Parathyroid adenoma (tissue), 2 donors: ENCODE measurements at regions not wholly inside any gene's neighbourhood (a gene's known extent, or its start where the extent isn't known, plus 50 kb on each side); places are given as distances from the start of the nearest gene placed in this dataset.

Source experiments
- H2AFZ ChIP-seq: fragments of 300-600 bp; sonication (generic); one replicate; pipeline ENCODE4 v1.7.0; 2017; ENCODE audit warnings: antibody characterized with exemption, mild to moderate bottlenecking
- H3K27ac ChIP-seq: fragments of 300-600 bp; sonication (generic); one replicate; pipeline ENCODE4 v1.7.0; 2017
- H3K27me3 ChIP-seq: fragments of 300-600 bp; sonication (generic); one replicate; pipeline ENCODE4 v1.7.0; 2017; ENCODE audit warnings: low read length; ENCODE audit not compliant: control insufficient read depth, insufficient read depth
- H3K36me3 ChIP-seq: fragments of 300-600 bp; sonication (generic); one replicate; pipeline ENCODE4 v1.7.0; 2017; ENCODE audit warnings: low read length; ENCODE audit not compliant: control insufficient read depth, insufficient read depth
- H3K4me1 ChIP-seq: fragments of 300-600 bp; sonication (generic); one replicate; pipeline ENCODE4 v1.7.0; 2017; ENCODE audit warnings: control low read depth
- H3K4me2 ChIP-seq: fragments of 300-600 bp; sonication (generic); one replicate; pipeline ENCODE4 v1.7.0; 2017; ENCODE audit warnings: low read length
- H3K4me3 ChIP-seq: fragments of 300-600 bp; sonication (generic); one replicate; pipeline ENCODE4 v1.7.0; 2017; ENCODE audit warnings: low read depth, low read length
- H3K79me2 ChIP-seq: fragments of 300-600 bp; sonication (generic); one replicate; pipeline ENCODE4 v1.7.0; 2017; ENCODE audit warnings: control low read depth
- H3K9ac ChIP-seq: fragments of 300-600 bp; sonication (generic); one replicate; pipeline ENCODE4 v1.7.0; 2017; ENCODE audit warnings: mild to moderate bottlenecking
- H3K9me3 ChIP-seq: fragments of 300-600 bp; sonication (generic); one replicate; pipeline ENCODE4 v1.7.0; 2017; ENCODE audit warnings: low read length; ENCODE audit not compliant: control insufficient read depth
- CTCF ChIP-seq: fragments of 300-600 bp; sonication (generic); IDR thresholded peaks from one replicate; pipeline ENCODE4 v1.7.0; 2017; ENCODE audit warnings: antibody characterized with exemption, mild to moderate bottlenecking
- donor health status: primary hyperparathyroidism.

GRCh38 chr10:113240736-113241135 is 290.7 kb downstream of the TCF7L2 start:
- no peaks in the 10 kb centered on the region for H3K9me3 ChIP-seq
- TF ChIP-seq CTCF = no peak
- no peak overlapping the region for H3K4me2 ChIP-seq
- H3K4me1 ChIP-seq = no peaks in the 10 kb centered on the region
- H3K9ac ChIP-seq = no peak overlapping the region
- H3K36me3 ChIP-seq = no peaks in the 10 kb centered on the region
- H3K27ac ChIP-seq = no peak overlapping the region
- H3K4me3 ChIP-seq = no peak overlapping the region
- no peaks in the 10 kb centered on the region for H3K79me2 ChIP-seq
- no peaks in the 10 kb centered on the region for H3K27me3 ChIP-seq
- H2AFZ ChIP-seq = no peak overlapping the region

GRCh38 chr10:113241599-113242360 is 291.7 kb downstream of the TCF7L2 start:
- Histone ChIP-seq H3K36me3 (no peaks in the 10 kb centered on the region), H3K9ac (no peak overlapping the region), H3K27ac (no peak overlapping the region), H2AFZ (no peak overlapping the region), H3K4me1 (no peaks in the 10 kb centered on the region), H3K79me2 (no peaks in the 10 kb centered on the region), H3K4me2 (no peak overlapping the region), H3K4me3 (no peak overlapping the region), H3K9me3 (no peaks in the 10 kb centered on the region), H3K27me3 (no peaks in the 10 kb centered on the region)
- no peak for TF ChIP-seq CTCF

DNA sequence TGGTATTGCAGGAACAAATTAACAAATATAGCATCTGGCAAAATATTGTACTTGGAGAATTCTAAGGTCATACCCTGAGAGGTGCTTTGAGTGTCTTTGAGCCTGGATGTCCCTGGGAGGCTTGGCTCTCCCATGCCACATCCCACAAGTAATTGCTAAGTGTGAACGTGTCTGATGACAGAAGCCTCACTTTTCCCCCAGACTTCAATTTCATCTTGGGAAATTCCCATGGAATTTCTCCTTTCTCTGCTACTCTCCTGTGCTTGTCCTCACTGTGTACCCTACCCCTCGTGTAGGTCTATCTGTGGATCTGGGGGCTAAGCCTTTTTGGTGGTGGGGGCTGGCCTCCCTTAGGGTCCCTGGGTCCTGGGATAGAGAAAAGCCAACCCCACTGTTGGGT is 293.3 kb downstream of the TCF7L2 start:
- no peak for TF ChIP-seq CTCF
- Histone ChIP-seq H3K79me2 (no peaks in the 10 kb centered on the region), H3K27me3 (no peaks in the 10 kb centered on the region), H3K4me1 (no peaks in the 10 kb centered on the region), H3K9me3 (no peaks in the 10 kb centered on the region), H3K4me3 (no peak overlapping the region), H3K27ac (no peak overlapping the region), H3K4me2 (no peak overlapping the region), H2AFZ (no peak overlapping the region), H3K9ac (no peak overlapping the region), H3K36me3 (no peaks in the 10 kb centered on the region)

DNA sequence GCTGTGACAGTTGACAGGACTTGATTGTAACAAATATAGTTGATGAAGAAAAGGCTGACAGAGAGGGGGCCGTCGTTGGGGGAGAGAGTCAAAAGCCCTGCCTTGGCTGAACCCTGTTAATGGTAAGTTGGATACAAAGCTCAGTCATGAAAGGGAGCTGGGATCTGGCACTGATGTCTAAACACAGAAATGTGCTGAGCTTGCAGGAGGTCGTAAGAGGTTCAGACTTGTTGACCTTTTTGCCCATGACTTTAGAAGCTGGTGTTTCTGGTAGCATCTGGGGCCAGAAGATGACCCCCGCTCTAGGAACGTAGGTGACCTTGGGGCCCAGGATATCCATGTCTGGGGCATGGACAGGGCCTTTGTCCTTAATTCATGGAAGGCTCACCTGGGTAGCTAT is 294.7 kb downstream of the TCF7L2 start:
- no peaks in the 10 kb centered on the region for H3K36me3 ChIP-seq
- no peak overlapping the region for H3K27ac ChIP-seq
- H3K4me1 ChIP-seq = no peaks in the 10 kb centered on the region
- no peaks in the 10 kb centered on the region for H3K27me3 ChIP-seq
- no peaks in the 10 kb centered on the region for H3K9me3 ChIP-seq
- H2AFZ ChIP-seq = no peak overlapping the region
- no peak for TF ChIP-seq CTCF
- no peak overlapping the region for H3K9ac ChIP-seq
- no peak overlapping the region for H3K4me3 ChIP-seq
- no peaks in the 10 kb centered on the region for H3K79me2 ChIP-seq
- H3K4me2 ChIP-seq = no peak overlapping the region

DNA sequence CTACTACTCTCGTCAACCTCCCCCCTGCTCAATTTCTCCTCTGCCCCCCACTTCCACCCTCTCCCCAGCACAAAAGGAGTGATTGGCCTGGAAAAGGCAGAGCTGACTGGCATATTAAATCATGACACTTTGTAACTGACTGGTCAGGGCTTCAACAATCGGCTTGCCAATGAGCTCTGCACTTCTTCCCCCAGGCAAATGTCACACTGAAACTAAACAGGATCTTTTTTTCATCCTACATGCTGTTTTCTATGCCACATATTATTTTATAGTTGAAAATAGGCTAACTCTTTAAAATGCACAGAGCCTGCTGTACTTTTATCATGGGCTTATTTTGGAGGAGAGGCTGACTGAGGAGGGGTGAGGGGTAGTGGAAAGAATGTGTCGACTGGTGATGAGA is 295.2 kb downstream of the TCF7L2 start:
- Histone ChIP-seq H3K9ac (no peak overlapping the region), H3K4me2 (no peak overlapping the region), H3K36me3 (no peaks in the 10 kb centered on the region), H3K4me3 (no peak overlapping the region), H3K27me3 (no peaks in the 10 kb centered on the region), H3K4me1 (no peaks in the 10 kb centered on the region), H2AFZ (no peak overlapping the region), H3K9me3 (no peaks in the 10 kb centered on the region), H3K27ac (no peak overlapping the region), H3K79me2 (no peaks in the 10 kb centered on the region)
- TF ChIP-seq CTCF = no peak
